ENCODE measurements at regions not wholly inside any gene's neighbourhood (a gene's known extent, or its start where the extent isn't known, plus 50 kb on each side); places are given as distances from the start of the nearest gene placed in this dataset.

DNA sequence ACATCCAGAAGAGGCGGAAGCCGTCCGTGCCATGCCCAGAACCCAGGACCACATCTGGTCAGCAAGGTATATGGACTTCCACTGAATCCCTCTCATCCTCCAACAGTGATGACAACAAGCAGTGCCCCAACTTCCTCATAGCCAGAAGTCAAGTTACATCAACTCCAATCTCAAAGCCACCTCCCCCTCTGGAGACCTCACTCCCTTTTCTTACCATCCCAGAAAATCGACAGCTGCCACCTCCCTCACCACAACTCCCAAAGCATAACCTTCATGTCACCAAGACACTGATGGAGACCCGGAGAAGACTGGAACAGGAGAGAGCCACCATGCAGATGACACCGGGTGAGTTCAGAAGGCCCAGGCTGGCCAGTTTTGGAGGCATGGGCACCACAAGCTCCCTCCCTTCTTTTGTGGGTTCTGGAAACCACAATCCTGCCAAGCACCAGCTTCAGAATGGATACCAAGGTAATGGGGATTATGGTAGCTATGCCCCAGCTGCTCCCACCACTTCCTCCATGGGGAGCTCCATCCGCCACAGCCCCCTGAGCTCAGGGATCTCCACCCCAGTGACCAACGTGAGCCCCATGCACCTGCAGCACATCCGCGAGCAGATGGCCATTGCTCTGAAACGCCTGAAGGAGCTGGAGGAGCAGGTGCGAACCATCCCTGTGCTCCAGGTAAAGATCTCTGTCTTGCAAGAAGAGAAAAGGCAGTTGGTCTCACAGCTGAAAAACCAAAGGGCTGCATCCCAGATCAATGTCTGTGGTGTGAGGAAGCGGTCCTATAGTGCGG lies 130.3 kb upstream of the DMRT1 start:
- no peak overlapping the region for H3K27ac ChIP-seq (ENCODE audit: low read length)
- H3K9me2 ChIP-seq (replicated peaks; ENCODE audit: low read length) = no peaks in the 10 kb centered on the region
- CTCF ChIA-PET = no interaction called here
- no peaks in the 10 kb centered on the region for H3K27me3 ChIP-seq (ENCODE audit: low read length)
- H3K79me2 ChIP-seq (ENCODE audit: low read length) = peaks cover 17% of the 10 kb centered on the region
- no peak overlapping the region for H3K4me2 ChIP-seq (ENCODE audit: low read length)
- H3F3A ChIP-seq (ENCODE audit: low read length, unreplicated experiment) = no peaks in the 10 kb centered on the region
- no peak overlapping the region for H2AFZ ChIP-seq (ENCODE audit: low read length)
- H3K36me3 ChIP-seq (ENCODE audit: low read depth, low read length) = peaks cover 10% of the 10 kb centered on the region; the same call in 1 of the 2 replicates
- no peak for TF ChIP-seq EZH2phosphoT487 (IDR thresholded peaks at IDR 0.05; ENCODE audit: borderline replicate concordance, low read length)
- TF ChIP-seq EZH2 (IDR thresholded peaks at IDR 0.05; ENCODE audit: low read length, unreplicated experiment) = no peak
- TF ChIP-seq, protein P1, sequence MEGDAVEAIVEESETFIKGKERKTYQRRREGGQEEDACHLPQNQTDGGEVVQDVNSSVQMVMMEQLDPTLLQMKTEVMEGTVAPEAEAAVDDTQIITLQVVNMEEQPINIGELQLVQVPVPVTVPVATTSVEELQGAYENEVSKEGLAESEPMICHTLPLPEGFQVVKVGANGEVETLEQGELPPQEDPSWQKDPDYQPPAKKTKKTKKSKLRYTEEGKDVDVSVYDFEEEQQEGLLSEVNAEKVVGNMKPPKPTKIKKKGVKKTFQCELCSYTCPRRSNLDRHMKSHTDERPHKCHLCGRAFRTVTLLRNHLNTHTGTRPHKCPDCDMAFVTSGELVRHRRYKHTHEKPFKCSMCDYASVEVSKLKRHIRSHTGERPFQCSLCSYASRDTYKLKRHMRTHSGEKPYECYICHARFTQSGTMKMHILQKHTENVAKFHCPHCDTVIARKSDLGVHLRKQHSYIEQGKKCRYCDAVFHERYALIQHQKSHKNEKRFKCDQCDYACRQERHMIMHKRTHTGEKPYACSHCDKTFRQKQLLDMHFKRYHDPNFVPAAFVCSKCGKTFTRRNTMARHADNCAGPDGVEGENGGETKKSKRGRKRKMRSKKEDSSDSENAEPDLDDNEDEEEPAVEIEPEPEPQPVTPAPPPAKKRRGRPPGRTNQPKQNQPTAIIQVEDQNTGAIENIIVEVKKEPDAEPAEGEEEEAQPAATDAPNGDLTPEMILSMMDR (conservative IDR thresholded peaks at IDR 0.05; ENCODE audit: low read depth, low read length) = no peak
- intact Hi-C loops (cut with micrococcal nuclease) = no loop called here
- no TSS peak for BruUV-seq (replicated peaks)
- H3K4me1 ChIP-seq (ENCODE audit: insufficient read depth, low read length) = peaks cover 17% of the 10 kb centered on the region
- no peaks in the 10 kb centered on the region for H3K9me3 ChIP-seq (ENCODE audit: low read length)
- H4K20me1 ChIP-seq (ENCODE audit: low read length) = no peaks in the 10 kb centered on the region
- DNase-seq (no peak), ATAC-seq (no peak)
- POLR2A ChIA-PET (ENCODE audit: unreplicated experiment) = no interaction called here
- H3K4me3 ChIP-seq (ENCODE audit: low read length) = no peak overlapping the region
- no peak overlapping the region for H3K9ac ChIP-seq (ENCODE audit: low read length)

DNA sequence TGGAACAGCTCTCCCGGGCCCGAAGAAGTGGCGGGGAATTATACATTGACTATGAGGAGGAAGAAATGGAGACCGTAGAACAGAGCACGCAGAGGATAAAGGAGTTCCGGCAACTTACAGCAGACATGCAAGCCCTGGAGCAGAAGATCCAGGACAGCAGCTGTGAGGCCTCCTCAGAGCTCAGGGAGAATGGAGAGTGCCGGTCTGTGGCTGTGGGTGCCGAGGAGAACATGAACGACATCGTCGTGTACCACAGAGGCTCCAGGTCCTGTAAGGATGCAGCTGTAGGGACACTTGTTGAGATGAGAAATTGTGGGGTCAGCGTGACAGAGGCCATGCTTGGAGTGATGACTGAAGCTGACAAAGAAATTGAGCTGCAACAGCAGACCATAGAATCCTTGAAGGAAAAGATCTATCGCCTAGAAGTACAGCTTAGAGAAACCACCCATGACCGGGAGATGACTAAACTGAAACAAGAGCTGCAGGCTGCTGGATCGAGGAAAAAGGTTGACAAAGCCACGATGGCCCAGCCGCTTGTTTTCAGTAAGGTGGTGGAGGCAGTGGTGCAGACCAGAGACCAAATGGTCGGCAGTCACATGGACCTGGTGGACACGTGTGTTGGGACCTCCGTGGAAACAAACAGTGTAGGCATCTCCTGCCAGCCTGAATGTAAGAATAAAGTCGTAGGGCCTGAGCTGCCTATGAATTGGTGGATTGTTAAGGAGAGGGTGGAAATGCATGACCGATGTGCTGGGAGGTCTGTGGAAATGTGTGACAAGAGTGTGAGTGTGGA lies 129.5 kb upstream of the DMRT1 start:
- TSS peak; percentile 26 for BruUV-seq (replicated peaks)
- H3K27ac ChIP-seq (ENCODE audit: low read length) = no peak overlapping the region
- ChIA-PET CTCF (no interaction called here), POLR2A (ENCODE audit: unreplicated experiment) (no interaction called here)
- no peaks in the 10 kb centered on the region for H3F3A ChIP-seq (ENCODE audit: low read length, unreplicated experiment)
- H3K79me2 ChIP-seq (ENCODE audit: low read length) = peaks cover 23% of the 10 kb centered on the region
- peaks cover 9% of the 10 kb centered on the region for H3K4me1 ChIP-seq (ENCODE audit: insufficient read depth, low read length)
- H3K27me3 ChIP-seq (ENCODE audit: low read length) = no peaks in the 10 kb centered on the region
- H3K9ac ChIP-seq (ENCODE audit: low read length) = no peak overlapping the region
- no peaks in the 10 kb centered on the region for H3K9me3 ChIP-seq (ENCODE audit: low read length)
- no peak overlapping the region for H3K4me2 ChIP-seq (ENCODE audit: low read length)
- H3K9me2 ChIP-seq (replicated peaks; ENCODE audit: low read length) = no peaks in the 10 kb centered on the region
- no peak for DNase-seq
- no peak overlapping the region for H2AFZ ChIP-seq (ENCODE audit: low read length)
- no peak for ATAC-seq
- TF ChIP-seq EZH2phosphoT487 (IDR thresholded peaks at IDR 0.05; ENCODE audit: borderline replicate concordance, low read length) (no peak), EZH2 (IDR thresholded peaks at IDR 0.05; ENCODE audit: low read length, unreplicated experiment) (no peak)
- TF ChIP-seq, protein P1 (conservative IDR thresholded peaks at IDR 0.05; ENCODE audit: low read depth, low read length) = no peak
- no peak overlapping the region for H3K4me3 ChIP-seq (ENCODE audit: low read length)
- intact Hi-C loops (cut with micrococcal nuclease) = no loop called here
- H4K20me1 ChIP-seq (ENCODE audit: low read length) = no peaks in the 10 kb centered on the region
- peaks cover 10% of the 10 kb centered on the region; the same call in 1 of the 2 replicates for H3K36me3 ChIP-seq (ENCODE audit: low read depth, low read length)
